NCI-H2227 treated with DMSO at 0.1 percent for 48 hours (cell line): ENCODE measurements at regions not wholly inside any gene's neighbourhood (a gene's known extent, or its start where the extent isn't known, plus 50 kb on each side); places are given as distances from the start of the nearest gene placed in this dataset.

Experiments used
- DNase-seq: peaks from one replicate; lab custom pipeline; 2025; lab: John Stamatoyannopoulos, UW

- DNase-seq = no peak
Observed at GRCh38 chr1:29488086-29488793, 251.9 kb downstream of the PTPRU start.

- DNase-seq = no peak
Observed at GRCh38 chr1:29487291-29487690, 251.0 kb downstream of the PTPRU start.

GRCh38 chr1:29485096-29485925, 249.0 kb downstream of the PTPRU start:
- DNase-seq = no peak

DNA sequence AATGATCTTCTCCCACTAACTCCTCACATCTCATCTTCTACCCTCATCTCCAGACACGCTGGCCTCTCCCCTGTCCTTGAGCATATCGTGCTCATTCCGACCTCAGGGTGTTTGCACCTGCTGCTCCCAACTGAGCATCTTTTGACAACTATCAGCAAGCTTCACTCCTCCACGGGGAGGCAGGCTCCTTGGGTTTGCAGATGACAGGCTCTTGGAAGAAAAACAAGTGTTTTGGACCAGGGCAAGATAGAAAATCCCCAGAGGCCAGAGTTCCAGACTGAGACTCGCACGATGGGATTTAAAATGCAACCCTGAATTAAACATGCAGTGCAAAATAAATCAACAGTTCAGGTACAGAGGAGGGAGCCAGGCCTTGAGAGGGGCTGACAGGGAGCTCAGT, 246.7 kb downstream of the PTPRU start:
- no peak for DNase-seq

- DNase-seq = no peak
Observed at GRCh38 chr1:29482064-29482463, 245.7 kb downstream of the PTPRU start.

- no peak for DNase-seq
Observed at GRCh38 chr1:29481031-29481430, 244.7 kb downstream of the PTPRU start.

- DNase-seq = no peak
Observed at GRCh38 chr1:29478879-29479278, 242.6 kb downstream of the PTPRU start.

DNA sequence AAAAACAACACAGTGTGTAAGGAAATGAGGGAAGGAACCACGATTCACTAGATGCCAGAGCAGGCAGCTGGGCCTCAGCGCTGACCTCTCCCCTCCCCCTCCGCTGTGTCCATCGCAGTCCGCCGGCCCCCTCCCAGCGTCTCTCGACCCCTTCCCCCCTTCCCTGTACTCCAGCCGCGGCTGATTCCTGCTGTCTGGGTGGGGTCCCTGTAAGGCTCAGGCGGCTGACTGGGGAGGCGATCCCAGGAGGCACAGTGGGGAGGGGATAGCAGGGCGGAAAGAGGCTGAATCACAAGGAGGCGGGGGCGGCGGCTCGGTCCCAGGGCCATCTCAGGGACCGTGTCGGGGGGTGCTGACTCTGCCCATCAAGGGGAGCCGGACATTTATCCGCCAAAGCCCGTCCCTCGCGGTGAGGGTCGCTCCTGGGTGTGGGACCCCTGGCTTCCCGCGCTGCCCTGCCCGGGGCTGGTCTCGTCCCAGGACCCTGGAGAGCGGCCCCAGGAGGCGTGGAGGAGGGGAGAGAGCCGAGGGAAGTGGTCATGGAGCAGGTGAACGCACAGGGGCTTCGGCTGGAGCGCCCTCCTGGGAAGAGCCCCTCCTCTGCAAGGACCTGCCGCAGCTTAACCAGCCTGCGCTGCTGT, 241.9 kb downstream of the PTPRU start:
- DNase-seq = no peak

DNA sequence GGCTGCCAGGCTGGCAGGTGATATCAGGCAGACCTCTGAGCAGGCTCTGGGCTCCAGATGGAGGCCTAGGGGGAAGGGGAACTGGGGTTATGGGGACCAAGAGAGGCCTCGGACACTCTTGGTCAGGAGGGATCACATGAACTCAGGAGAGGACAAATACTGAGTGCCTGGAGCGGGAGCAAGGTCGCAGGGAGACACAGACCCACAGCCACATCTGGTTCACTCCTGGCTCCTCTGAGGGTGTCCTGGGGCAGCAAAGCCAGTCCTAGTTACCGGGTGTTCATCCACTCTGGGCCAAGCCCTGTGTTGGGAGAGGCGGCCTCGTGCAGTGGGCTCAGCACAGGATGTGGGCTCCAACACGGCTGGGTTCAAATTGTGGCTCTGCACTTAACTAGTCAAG, 239.0 kb downstream of the PTPRU start:
- no peak for DNase-seq

DNA sequence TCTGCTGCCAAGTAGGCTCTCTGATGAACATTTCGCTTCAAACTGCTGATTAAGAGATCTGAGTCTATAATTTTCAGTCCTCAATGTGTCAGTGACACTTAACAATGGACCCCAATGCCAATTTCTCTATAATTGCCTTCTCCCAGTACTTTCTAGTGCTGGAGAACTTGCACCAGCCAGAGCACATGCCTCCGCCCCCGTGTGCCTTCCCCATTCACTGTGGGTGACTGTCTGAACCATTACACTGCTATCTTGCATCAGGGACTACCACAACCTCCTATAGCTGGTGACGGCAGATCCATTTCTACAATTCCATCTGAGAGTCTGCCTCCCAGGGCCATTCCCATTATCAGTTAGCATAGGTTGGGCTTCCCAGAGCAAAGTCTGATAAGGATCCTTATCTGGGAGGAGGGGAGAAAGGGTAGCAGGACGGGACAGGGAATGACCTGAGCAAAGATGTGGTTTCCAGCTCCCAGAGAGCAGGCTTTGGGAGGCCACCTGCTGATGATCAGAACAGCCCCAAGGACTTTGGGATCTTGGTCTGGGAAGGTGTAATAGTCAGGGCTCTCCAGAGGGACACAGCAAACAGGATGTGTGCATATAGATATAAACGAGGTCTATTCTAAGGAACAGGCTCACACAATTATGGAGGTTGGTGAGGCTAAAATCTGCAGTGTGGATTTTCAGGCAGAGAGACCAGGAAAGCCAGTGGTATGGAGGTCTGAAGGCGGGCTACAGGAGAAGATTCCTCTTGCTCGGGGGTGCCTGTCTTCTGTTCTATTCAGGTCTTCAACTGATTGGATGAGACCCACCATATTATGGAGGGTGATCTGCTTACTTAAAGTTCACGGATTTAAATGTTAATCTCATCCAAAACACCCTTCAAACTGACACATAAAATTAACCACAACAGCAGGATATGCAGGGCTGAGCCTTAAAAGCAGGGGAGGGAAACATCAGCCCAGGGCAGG, 238.2 kb downstream of the PTPRU start:
- peak; percentile 76 for DNase-seq

GRCh38 chr1:29473161-29473855, 237.0 kb downstream of the PTPRU start:
- no peak for DNase-seq

GRCh38 chr1:29471487-29472313, 235.4 kb downstream of the PTPRU start:
- peak; percentile 85 for DNase-seq

- no peak for DNase-seq
Observed at GRCh38 chr1:29470788-29471119, 234.4 kb downstream of the PTPRU start.

- DNase-seq = no peak
Observed at GRCh38 chr1:29470087-29470787, 233.9 kb downstream of the PTPRU start.

DNA sequence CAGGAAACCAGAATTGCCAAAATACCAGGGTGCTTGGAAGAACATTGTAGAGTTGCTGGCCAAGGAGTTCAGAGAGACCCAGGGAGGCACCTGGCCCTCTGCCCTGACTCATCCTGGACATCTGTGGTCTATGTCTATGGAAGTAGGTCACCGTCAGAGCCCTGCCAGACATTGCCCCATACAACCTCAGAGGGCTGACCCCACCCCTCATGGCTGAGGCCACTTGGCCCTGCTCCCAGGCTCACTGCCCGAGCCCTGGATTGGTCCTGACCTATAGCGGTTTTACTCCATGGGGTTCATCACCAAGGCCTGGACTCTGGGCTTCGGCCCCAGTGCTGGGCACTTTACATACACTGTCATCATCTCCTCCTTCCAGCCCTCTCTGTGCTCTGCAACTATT, 233.1 kb downstream of the PTPRU start:
- no peak for DNase-seq

DNA sequence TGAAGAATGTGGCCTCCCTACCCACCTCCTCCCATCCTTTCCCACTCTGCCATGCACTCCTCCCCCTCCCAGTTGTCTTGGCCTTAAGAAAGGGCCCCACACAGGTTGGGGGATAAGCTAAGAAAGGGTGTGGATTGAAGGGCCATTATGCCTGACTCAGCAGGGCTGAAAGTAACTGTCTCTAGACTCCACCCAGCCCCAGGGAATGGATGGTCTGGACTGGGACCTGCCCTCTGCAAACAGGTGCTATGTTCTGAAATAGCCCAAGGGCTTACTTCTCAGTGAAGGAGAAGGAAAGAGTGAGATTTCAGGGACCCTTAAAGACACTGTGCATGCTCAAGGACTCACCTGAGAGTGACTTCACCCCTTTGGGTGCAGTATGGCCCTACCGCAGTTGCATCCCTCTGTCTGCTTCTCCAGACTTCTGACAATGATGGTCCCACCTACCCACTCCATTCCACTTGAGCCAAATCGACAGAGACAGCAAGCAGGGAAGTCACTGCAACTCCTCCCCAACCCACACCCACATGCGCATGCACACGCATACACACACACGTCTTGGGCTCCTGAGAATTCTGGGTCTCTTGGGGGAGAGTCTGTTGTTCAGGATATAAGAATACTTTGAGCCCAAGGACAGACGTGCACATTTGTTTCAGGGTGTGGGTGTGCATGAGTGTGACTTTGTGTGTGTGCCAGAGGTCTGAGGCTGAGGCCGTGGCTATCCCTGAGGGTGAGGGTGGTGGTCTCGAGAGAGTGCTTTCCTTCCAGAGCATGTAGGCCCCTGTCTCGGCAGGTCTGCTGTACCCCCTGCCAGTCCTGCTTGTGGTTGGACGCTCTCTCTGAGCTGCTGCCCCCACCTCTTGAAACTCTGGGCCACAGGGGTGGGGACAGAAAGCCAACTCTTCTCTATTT, 231.9 kb downstream of the PTPRU start:
- no peak for DNase-seq

GRCh38 chr1:29466258-29466657, 229.9 kb downstream of the PTPRU start:
- DNase-seq = no peak

GRCh38 chr1:29465755-29466154, 229.4 kb downstream of the PTPRU start:
- no peak for DNase-seq

GRCh38 chr1:29462096-29462495, 225.8 kb downstream of the PTPRU start:
- no peak for DNase-seq
